ENCODE measurements at regions not wholly inside any gene's neighbourhood (a gene's known extent, or its start where the extent isn't known, plus 50 kb on each side); places are given as distances from the start of the nearest gene placed in this dataset.

- Histone ChIP-seq H3K4me1 (replicated peaks in 1 of 2; ENCODE audit: control insufficient read depth in 2 of 2, insufficient read depth in 2 of 2, low read length in 2 of 2) (no peaks in the 10 kb centered on the region), H3K27me3 (ENCODE audit: control insufficient read depth in 2 of 2, insufficient read depth in 2 of 2, low read length in 2 of 2) (no peaks in the 10 kb centered on the region), H4K20me1 (replicated peaks; ENCODE audit: control insufficient read depth, insufficient read depth, low read length) (no peaks in the 10 kb centered on the region), H3K4me2 (ENCODE audit: insufficient read depth, low read length) (no peak overlapping the region), H3K36me3 (ENCODE audit: control insufficient read depth, insufficient read depth, low read length) (no peaks in the 10 kb centered on the region), H3K79me2 (ENCODE audit: control insufficient read depth, insufficient read depth, low read length) (no peaks in the 10 kb centered on the region), H3K4me3 (no peak overlapping the region), H2AFZ (ENCODE audit: low read depth, low read length) (no peak overlapping the region), H3K9me3 (replicated peaks; ENCODE audit: control insufficient read depth, insufficient read depth, low read depth, low read length) (no peaks in the 10 kb centered on the region), H3K9me1 (ENCODE audit: control insufficient read depth, insufficient read depth, low read length) (no peaks in the 10 kb centered on the region), H3K9ac (ENCODE audit: insufficient read depth in 1 of 2, low read depth in 2 of 2, low read length in 2 of 2) (no peak overlapping the region), H3K27ac (ENCODE audit: extremely low read depth, low read depth, low read length) (no peak overlapping the region)
- 13% methylated on average over 1 of the region's 1 CpG for WGBS (ENCODE audit: insufficient coverage, low coverage, missing lambda C conversion rate)
- no peak for DNase-seq (ENCODE audit: extremely low read depth in 1 of 4, low spot score in 3 of 4)
- POLR2A ChIA-PET = no interaction called here
- intact Hi-C loops (cut with micrococcal nuclease) (no loop called here), in situ Hi-C loops (cut with MboI) (no loop called here)
- BruUV-seq (replicated peaks) = no TSS peak
- CTCF ChIA-PET (ENCODE audit: low intra/inter-chr PET ratio) = no interaction called here
- no peak for FAIRE-seq
- ATAC-seq = no peak
- TF ChIP-seq ZNF830 (CRISPR knock-in tag; IDR thresholded peaks at IDR 0.05) = no peak
- TF ChIP-seq PCBP1 (IDR thresholded peaks at IDR 0.05; ENCODE audit: low read depth, low read length, poor library complexity, severe bottlenecking) = no peak
- TF ChIP-seq ZNF324 (CRISPR knock-in tag; IDR thresholded peaks at IDR 0.05) = no peak
- TF ChIP-seq STAG1 (CRISPR knock-in tag; IDR thresholded peaks at IDR 0.05; ENCODE audit: borderline replicate concordance) = no peak
- TF ChIP-seq CREB3 (tag; conservative IDR thresholded peaks at IDR 0.05; ENCODE audit: low read depth) = no peak
- TF ChIP-seq ZNF316 (IDR thresholded peaks at IDR 0.05) = no peak
- no peak for TF ChIP-seq CREB1 (IDR thresholded peaks at IDR 0.05)
- no peak for TF ChIP-seq CREB1 (CRISPR knock-in tag; IDR thresholded peaks at IDR 0.05)
- TF ChIP-seq MEF2A (IDR thresholded peaks at IDR 0.05; ENCODE audit: control insufficient read depth, low read depth, low read length) = no peak
- TF ChIP-seq RREB1 (CRISPR knock-in tag; IDR thresholded peaks at IDR 0.05) = no peak
- no peak for TF ChIP-seq ZNF41 (CRISPR knock-in tag; conservative IDR thresholded peaks at IDR 0.05)
- TF ChIP-seq NFXL1 (CRISPR knock-in tag; IDR thresholded peaks at IDR 0.05) = no peak
- no peak for TF ChIP-seq CHD1 (IDR thresholded peaks at IDR 0.05; ENCODE audit: low read length)
- no peak for TF ChIP-seq TFE3 (CRISPR knock-in tag; IDR thresholded peaks at IDR 0.05)
- no peak for TF ChIP-seq PHF20 (IDR thresholded peaks at IDR 0.05; ENCODE audit: partially characterized antibody)
- no peak for TF ChIP-seq SREBF1 (IDR thresholded peaks at IDR 0.05; ENCODE audit: borderline replicate concordance, low read depth, low read length)
- TF ChIP-seq ZNF384 (IDR thresholded peaks at IDR 0.05; ENCODE audit: low read depth, low read length) = no peak
- no peak for TF ChIP-seq PCBP2 (IDR thresholded peaks at IDR 0.05; ENCODE audit: low read depth, low read length, poor library complexity, severe bottlenecking)
These were observed 1049.8 kb upstream of the GRIA3 start for GRCh38 chrX:122134291-122134690.

Measured in K562 (cell line).